ENCODE measurements at regions not wholly inside any gene's neighbourhood (a gene's known extent, or its start where the extent isn't known, plus 50 kb on each side); places are given as distances from the start of the nearest gene placed in this dataset.

DNA sequence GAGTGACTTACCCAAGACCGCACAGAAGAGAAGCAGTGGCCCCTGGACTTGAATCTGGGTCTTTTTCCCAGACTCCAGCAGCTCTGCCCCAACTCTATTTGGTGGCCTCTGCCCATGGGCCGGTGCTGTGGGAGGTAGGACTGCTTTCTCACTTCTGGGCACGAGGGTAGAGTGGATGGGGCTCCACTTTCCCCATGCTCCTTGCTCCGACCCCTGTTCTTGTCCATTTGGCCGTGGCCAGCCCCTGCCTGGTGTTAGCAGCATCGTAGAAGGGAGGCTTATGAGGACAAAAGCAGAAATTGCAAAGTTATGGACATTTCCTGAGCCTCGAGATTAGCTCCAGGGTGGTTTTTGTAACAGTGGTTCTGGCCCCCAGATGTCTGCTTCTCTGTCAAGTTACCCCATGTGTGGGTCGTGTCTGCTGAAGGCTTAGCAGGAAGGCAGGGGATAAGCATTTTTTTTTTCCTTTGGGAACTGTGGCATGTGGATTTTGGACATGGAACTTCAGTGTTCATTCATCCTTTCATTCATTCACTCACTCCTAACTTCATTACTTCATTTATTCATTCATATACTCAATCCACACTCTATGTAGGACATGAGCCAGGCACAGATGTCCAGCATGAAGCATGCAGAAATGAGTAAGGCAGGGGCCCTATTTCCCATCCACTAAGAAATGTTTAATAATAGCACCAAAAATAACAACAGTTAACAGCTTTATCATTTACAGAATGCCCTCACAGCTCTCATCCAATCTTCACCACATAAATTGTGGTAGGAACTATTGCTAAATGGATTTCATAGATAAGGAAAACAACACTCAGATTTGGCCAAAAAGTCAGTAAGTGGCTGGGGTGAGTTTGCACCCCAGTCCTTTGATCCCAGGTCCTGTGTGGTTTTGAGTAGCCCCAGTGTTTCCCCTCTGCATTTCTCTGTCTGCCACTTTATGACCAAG lies 180.5 kb downstream of the OPA1 start:
- no peak overlapping the region for H2BK120ac ChIP-seq (ENCODE audit: insufficient read depth, low read length, poor library complexity)
- H3K4me3 ChIP-seq (ENCODE audit: low read depth, low read length), result no peak overlapping the region
- H3K23ac ChIP-seq (ENCODE audit: low read length), result no peak overlapping the region
- H3K27me3 ChIP-seq (ENCODE audit: insufficient read depth, low read length), result no peaks in the 10 kb centered on the region
- no peak overlapping the region for H4K12ac ChIP-seq (ENCODE audit: low read depth, low read length)
- no peak overlapping the region for H3K18ac ChIP-seq (ENCODE audit: low read length)
- no peak overlapping the region for H2AK5ac ChIP-seq (ENCODE audit: low read length)
- peaks cover 5 to 7% of the 10 kb centered on the region in 2 experiments for H3K4me1 ChIP-seq (ENCODE audit: control insufficient read depth in 1 of 2, insufficient read depth in 2 of 2, low read length in 2 of 2)
- H3K4ac ChIP-seq (ENCODE audit: low read depth, low read length), result no peak overlapping the region
- H3K4me2 ChIP-seq (ENCODE audit: low read length), result no peak overlapping the region
- H4K8ac ChIP-seq (ENCODE audit: low read depth, low read length), result no peak overlapping the region
- no peak overlapping the region for H3K9ac ChIP-seq (ENCODE audit: low read length)
- peaks cover 4% of the 10 kb centered on the region for H3K9me3 ChIP-seq (ENCODE audit: insufficient read depth, low read depth, low read length)
- no peaks in the 10 kb centered on the region for H3K79me2 ChIP-seq (ENCODE audit: control insufficient read depth, insufficient read depth, low read length, poor library complexity)
- H3K79me1 ChIP-seq (ENCODE audit: low read length), result no peaks in the 10 kb centered on the region
- WGBS (ENCODE audit: extremely low coverage, insufficient coverage, insufficient read length), result no CpG with 5 or more reads among the region's 8 CpGs
- no peak for DNase-seq
- no peak overlapping the region for H3K27ac ChIP-seq (ENCODE audit: low read depth, low read length)
- H4K91ac ChIP-seq (ENCODE audit: low read depth, low read length), result no peak overlapping the region
- H2AFZ ChIP-seq (ENCODE audit: insufficient read depth, low read length, poor library complexity), result no peak overlapping the region
- H3K14ac ChIP-seq (ENCODE audit: low read length), result no peak overlapping the region
- H2BK12ac ChIP-seq (ENCODE audit: low read length), result no peak overlapping the region
- H3K36me3 ChIP-seq (ENCODE audit: control insufficient read depth in 1 of 2, insufficient read depth in 2 of 2, low read length in 2 of 2), result no peaks in the 10 kb centered on the region
- H2BK5ac ChIP-seq (ENCODE audit: low read depth, low read length, poor library complexity), result no peak overlapping the region

GRCh38 chr3:193774272-193774915 lies 181.4 kb downstream of the OPA1 start:
- no peak overlapping the region for H3K23ac ChIP-seq (ENCODE audit: low read length)
- H4K12ac ChIP-seq (ENCODE audit: low read depth, low read length), result no peak overlapping the region
- H2AFZ ChIP-seq (ENCODE audit: insufficient read depth, low read length, poor library complexity), result no peak overlapping the region
- no peak overlapping the region for H3K14ac ChIP-seq (ENCODE audit: low read length)
- no peak overlapping the region for H3K4me2 ChIP-seq (ENCODE audit: low read length)
- H2AK5ac ChIP-seq (ENCODE audit: low read length), result no peak overlapping the region
- WGBS (ENCODE audit: extremely low coverage, insufficient coverage, insufficient read length), result no CpG with 5 or more reads among the region's 7 CpGs
- no peak overlapping the region for H3K27ac ChIP-seq (ENCODE audit: low read depth, low read length)
- no peaks in the 10 kb centered on the region for H3K36me3 ChIP-seq (ENCODE audit: control insufficient read depth in 1 of 2, insufficient read depth in 2 of 2, low read length in 2 of 2)
- no peak overlapping the region for H3K4ac ChIP-seq (ENCODE audit: low read depth, low read length)
- H3K79me2 ChIP-seq (ENCODE audit: control insufficient read depth, insufficient read depth, low read length, poor library complexity), result no peaks in the 10 kb centered on the region
- H3K9ac ChIP-seq (ENCODE audit: low read length), result no peak overlapping the region
- DNase-seq, result no peak
- no peak overlapping the region for H3K18ac ChIP-seq (ENCODE audit: low read length)
- H3K4me3 ChIP-seq (ENCODE audit: low read depth, low read length), result no peak overlapping the region
- no peak overlapping the region for H4K8ac ChIP-seq (ENCODE audit: low read depth, low read length)
- no peak overlapping the region for H4K91ac ChIP-seq (ENCODE audit: low read depth, low read length)
- H2BK12ac ChIP-seq (ENCODE audit: low read length), result no peak overlapping the region
- H3K79me1 ChIP-seq (ENCODE audit: low read length), result no peaks in the 10 kb centered on the region
- peaks cover 8 to 9% of the 10 kb centered on the region in 2 experiments for H3K4me1 ChIP-seq (ENCODE audit: control insufficient read depth in 1 of 2, insufficient read depth in 2 of 2, low read length in 2 of 2)
- no peaks in the 10 kb centered on the region for H3K27me3 ChIP-seq (ENCODE audit: insufficient read depth, low read length)
- peaks cover 2% of the 10 kb centered on the region for H3K9me3 ChIP-seq (ENCODE audit: insufficient read depth, low read depth, low read length)
- no peak overlapping the region for H2BK120ac ChIP-seq (ENCODE audit: insufficient read depth, low read length, poor library complexity)
- H2BK5ac ChIP-seq (ENCODE audit: low read depth, low read length, poor library complexity), result no peak overlapping the region

DNA sequence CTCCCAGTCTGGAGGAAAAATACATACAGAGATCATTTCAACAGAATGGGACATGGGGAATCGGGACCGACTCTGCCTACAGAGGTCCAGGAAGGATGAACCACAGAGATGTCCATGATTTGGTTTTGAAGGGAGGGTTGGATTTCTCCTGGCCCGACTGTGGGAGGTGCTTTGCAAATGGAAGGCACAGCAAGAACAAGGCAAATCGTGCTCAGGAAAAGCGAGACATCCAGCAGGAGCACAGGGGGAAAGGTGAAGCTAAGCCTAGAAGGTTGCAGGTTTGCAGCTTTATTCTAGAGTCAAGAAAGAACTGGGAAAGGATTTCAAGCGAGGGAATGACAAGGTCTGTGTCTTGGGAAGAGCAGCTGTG lies 181.9 kb downstream of the OPA1 start:
- no peak overlapping the region for H3K4me2 ChIP-seq (ENCODE audit: low read length)
- H2BK12ac ChIP-seq (ENCODE audit: low read length), result no peak overlapping the region
- H3K4ac ChIP-seq (ENCODE audit: low read depth, low read length), result no peak overlapping the region
- no peak overlapping the region for H3K9ac ChIP-seq (ENCODE audit: low read length)
- H4K8ac ChIP-seq (ENCODE audit: low read depth, low read length), result no peak overlapping the region
- no peak overlapping the region for H3K23ac ChIP-seq (ENCODE audit: low read length)
- H3K27ac ChIP-seq (ENCODE audit: low read depth, low read length), result no peak overlapping the region
- H2BK120ac ChIP-seq (ENCODE audit: insufficient read depth, low read length, poor library complexity), result no peak overlapping the region
- WGBS (ENCODE audit: extremely low coverage, insufficient coverage, insufficient read length), result no CpG with 5 or more reads among the region's 6 CpGs
- peaks cover 11% of the 10 kb centered on the region in 2 experiments for H3K4me1 ChIP-seq (ENCODE audit: control insufficient read depth in 1 of 2, insufficient read depth in 2 of 2, low read length in 2 of 2)
- no peak overlapping the region for H3K14ac ChIP-seq (ENCODE audit: low read length)
- no peaks in the 10 kb centered on the region for H3K36me3 ChIP-seq (ENCODE audit: control insufficient read depth in 1 of 2, insufficient read depth in 2 of 2, low read length in 2 of 2)
- H3K79me2 ChIP-seq (ENCODE audit: control insufficient read depth, insufficient read depth, low read length, poor library complexity), result no peaks in the 10 kb centered on the region
- DNase-seq, result no peak
- H4K12ac ChIP-seq (ENCODE audit: low read depth, low read length), result no peak overlapping the region
- no peak overlapping the region for H4K91ac ChIP-seq (ENCODE audit: low read depth, low read length)
- H2BK5ac ChIP-seq (ENCODE audit: low read depth, low read length, poor library complexity), result no peak overlapping the region
- H3K9me3 ChIP-seq (ENCODE audit: insufficient read depth, low read depth, low read length), result peaks cover 2% of the 10 kb centered on the region
- H2AFZ ChIP-seq (ENCODE audit: insufficient read depth, low read length, poor library complexity), result no peak overlapping the region
- H3K79me1 ChIP-seq (ENCODE audit: low read length), result no peaks in the 10 kb centered on the region
- no peak overlapping the region for H3K18ac ChIP-seq (ENCODE audit: low read length)
- no peak overlapping the region for H2AK5ac ChIP-seq (ENCODE audit: low read length)
- no peaks in the 10 kb centered on the region for H3K27me3 ChIP-seq (ENCODE audit: insufficient read depth, low read length)
- H3K4me3 ChIP-seq (ENCODE audit: low read depth, low read length), result no peak overlapping the region

GRCh38 chr3:193775421-193776077 lies 182.5 kb downstream of the OPA1 start:
- no peaks in the 10 kb centered on the region for H3K27me3 ChIP-seq (ENCODE audit: insufficient read depth, low read length)
- H4K12ac ChIP-seq (ENCODE audit: low read depth, low read length), result no peak overlapping the region
- no peak overlapping the region for H2BK120ac ChIP-seq (ENCODE audit: insufficient read depth, low read length, poor library complexity)
- no peak overlapping the region for H2AK5ac ChIP-seq (ENCODE audit: low read length)
- H3K9ac ChIP-seq (ENCODE audit: low read length), result no peak overlapping the region
- no peaks in the 10 kb centered on the region for H3K36me3 ChIP-seq (ENCODE audit: control insufficient read depth in 1 of 2, insufficient read depth in 2 of 2, low read length in 2 of 2)
- H3K4ac ChIP-seq (ENCODE audit: low read depth, low read length), result no peak overlapping the region
- H2BK12ac ChIP-seq (ENCODE audit: low read length), result no peak overlapping the region
- WGBS (ENCODE audit: extremely low coverage, insufficient coverage, insufficient read length), result no CpG with 5 or more reads among the region's 11 CpGs
- H4K8ac ChIP-seq (ENCODE audit: low read depth, low read length), result no peak overlapping the region
- peaks cover 2% of the 10 kb centered on the region for H3K9me3 ChIP-seq (ENCODE audit: insufficient read depth, low read depth, low read length)
- H3K23ac ChIP-seq (ENCODE audit: low read length), result no peak overlapping the region
- no peak overlapping the region for H3K4me3 ChIP-seq (ENCODE audit: low read depth, low read length)
- no peak overlapping the region for H3K27ac ChIP-seq (ENCODE audit: low read depth, low read length)
- peaks cover 16 to 18% of the 10 kb centered on the region in 2 experiments for H3K4me1 ChIP-seq (ENCODE audit: control insufficient read depth in 1 of 2, insufficient read depth in 2 of 2, low read length in 2 of 2)
- DNase-seq, result no peak
- no peak overlapping the region for H3K18ac ChIP-seq (ENCODE audit: low read length)
- no peak overlapping the region for H2BK5ac ChIP-seq (ENCODE audit: low read depth, low read length, poor library complexity)
- H3K79me2 ChIP-seq (ENCODE audit: control insufficient read depth, insufficient read depth, low read length, poor library complexity), result no peaks in the 10 kb centered on the region
- H2AFZ ChIP-seq (ENCODE audit: insufficient read depth, low read length, poor library complexity), result no peak overlapping the region
- H3K79me1 ChIP-seq (ENCODE audit: low read length), result no peaks in the 10 kb centered on the region
- H3K4me2 ChIP-seq (ENCODE audit: low read length), result no peak overlapping the region
- no peak overlapping the region for H4K91ac ChIP-seq (ENCODE audit: low read depth, low read length)
- no peak overlapping the region for H3K14ac ChIP-seq (ENCODE audit: low read length)
